Hematopoietic multipotent progenitor cell treated with erythropoietin and hydrocortisone succinate and interleukin-3 and kit ligand, for 8 days (in vitro differentiated cells): ENCODE measurements at regions not wholly inside any gene's neighbourhood (a gene's known extent, or its start where the extent isn't known, plus 50 kb on each side); places are given as distances from the start of the nearest gene placed in this dataset.
"Not testable (repeated sequence)": the region's sequence is repeated elsewhere in the genome, so short reads cannot be mapped to it uniquely, and the experiment has no call there.

Experiments
- DNase-seq: peaks from one replicate; pipeline ENCODE4 v3.0.0-alpha.2; 2015

DNA sequence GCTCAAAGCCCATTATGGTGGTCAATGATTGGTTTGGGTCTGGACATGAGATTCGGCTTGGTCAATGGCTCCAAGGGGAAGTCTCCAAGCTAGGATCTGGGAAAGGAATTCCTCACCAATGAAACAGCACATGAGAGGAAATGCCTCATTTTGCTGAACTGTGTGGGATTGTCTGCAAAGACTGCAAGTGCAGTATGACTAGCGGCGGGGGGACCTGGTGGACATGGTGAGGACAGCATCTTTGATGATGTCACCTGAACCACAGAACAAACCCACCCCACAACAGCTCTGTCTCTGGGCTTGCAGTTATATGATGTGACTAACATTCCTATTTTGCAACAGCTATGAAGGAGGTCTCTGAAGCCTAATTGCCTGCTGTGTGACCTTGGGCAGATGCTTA, 50.6 kb upstream of the NKD1 start:
- no peak for DNase-seq

DNA sequence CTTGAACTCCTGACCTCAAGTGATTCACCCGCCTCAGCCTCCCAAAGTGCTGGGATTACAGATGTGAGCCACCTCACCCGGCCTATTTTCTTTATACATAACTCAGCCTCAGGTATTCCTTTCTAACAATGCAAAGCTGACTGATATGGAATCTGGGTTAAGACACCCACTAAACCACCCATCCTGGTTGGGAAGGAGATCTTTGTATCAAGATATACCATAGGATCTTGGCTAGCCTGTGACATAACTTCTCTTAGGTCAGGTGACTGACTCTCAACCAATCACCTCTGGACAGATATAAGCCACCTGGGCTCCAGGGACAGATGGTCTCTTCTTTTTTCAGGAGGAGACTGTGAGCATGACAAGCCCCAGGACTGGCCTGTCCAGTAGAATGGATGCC, 51.2 kb upstream of the NKD1 start:
- DNase-seq, result no peak

DNA sequence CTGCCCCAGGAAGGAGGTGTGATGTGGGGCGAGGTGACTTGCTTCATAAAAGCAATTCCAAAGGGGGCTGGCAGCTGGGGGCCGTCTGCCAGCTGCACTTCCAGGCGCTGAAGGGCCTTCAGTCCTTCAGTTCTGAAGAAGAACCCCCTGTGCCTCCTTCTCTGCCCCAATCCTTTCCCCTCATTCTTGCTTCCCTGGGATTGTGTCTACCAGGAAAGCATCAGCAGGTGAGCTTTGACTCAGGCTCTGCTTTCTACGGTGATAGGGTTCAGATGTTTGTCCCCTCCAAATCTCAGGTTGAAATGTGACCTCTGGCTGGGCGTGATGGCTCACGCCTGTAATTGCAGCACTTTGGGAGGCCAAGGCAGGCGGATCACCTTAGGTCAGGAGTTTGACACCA, 52.5 kb upstream of the NKD1 start:
- DNase-seq, result no peak

DNA sequence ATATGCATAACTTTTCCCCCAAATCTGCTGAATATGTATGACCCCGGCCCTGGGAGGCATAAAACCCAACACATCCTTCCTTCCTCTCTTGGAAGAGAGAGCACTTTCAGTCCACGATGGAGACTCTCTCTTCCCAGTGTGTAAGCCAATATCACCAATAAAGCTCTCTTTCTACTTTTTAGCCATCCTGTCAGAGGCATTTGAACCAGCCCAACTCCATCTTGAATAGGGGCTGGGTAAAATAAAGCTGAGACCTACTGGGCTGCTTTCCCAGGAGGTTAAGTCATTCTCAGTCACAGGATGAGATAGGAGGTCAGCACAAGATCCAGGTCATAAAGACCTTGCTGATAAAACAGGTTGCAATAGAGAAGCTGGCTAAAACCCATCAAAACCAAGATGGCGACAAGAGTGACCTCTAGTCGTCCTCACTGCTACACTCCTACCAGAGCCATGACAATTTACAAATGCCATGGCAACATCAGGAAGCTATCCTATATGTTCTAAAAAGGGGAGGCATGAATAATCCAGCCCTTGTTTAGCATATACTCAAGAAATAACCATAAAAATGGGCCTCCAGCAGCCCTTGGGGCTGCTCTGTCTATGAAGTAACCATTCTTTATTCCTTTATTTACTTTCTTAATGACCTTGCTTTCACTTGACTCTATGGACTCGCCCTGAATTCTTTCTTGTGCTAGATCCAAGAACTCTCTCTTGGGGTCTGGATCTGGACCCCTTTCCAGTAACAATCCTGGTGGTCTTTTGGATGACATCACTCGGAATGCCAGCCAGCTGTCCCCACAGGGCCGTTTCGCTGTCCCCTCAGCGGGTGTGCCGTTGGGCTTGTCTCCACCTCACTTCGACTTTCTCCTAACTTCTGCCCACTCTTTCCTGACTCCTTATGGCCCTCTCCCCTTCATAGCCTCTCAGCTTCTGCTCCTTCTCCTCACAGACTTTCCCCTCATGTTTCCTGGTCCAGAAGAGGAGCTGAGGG, 53.4 kb upstream of the NKD1 start:
- no peak for DNase-seq

DNA sequence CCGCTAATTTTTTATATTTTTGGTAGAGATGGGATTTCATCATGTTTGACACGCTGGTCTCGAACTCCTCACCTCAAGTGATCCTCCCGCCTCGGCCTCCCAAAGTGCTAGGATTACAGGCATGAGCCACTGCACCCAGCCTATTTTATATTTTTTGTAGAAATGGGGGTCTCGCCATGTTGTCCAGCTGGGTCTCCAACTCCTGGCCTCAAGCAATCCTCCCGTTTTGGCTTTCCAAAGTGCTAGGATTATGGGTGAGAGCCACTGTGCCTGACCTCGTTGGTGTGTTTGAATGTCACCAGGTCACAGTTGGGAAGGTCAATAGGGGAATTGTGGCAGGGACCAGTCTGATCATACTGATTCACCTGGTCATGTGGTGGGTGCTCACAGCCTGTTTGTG, 56.7 kb upstream of the NKD1 start:
- DNase-seq, result no peak

DNA sequence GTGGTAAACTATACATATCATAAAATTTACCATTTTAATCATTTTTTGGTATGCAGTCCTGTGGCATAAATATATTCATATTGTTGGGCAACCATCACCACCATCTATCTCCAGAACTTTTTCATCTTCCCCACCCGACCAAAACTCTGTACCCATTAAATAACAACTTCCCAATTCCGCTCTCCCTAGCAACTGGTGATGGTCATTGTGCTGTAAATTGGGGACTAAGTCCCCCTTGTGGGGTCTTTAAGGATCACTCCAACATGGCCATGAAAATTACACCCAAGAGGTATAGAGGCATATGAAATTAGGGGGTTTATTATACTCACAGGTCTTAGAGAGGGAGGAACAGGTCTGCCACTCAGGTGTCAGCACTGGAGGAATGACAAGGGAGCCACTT, 57.4 kb upstream of the NKD1 start:
- no peak for DNase-seq

DNA sequence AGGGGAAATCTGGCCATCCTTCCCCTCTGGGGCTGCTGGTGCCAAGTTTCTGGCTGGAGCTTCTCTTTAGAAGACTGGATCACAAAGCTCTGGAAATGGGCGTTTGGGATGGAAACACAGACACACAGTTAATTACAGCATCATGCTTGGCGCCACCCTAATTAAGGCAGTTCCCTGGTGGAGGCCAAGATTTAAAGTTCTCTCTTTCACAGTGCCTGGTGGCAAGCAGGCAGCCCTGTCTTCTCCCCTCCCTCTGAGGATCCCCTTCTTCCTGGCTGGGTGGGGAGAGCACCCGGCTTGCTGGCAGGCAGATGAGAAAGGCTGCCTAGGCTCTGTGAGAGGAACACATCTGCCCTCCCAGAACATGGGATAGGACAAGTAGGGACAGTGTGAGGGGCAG, 59.0 kb upstream of the NKD1 start:
- DNase-seq, result no peak

DNA sequence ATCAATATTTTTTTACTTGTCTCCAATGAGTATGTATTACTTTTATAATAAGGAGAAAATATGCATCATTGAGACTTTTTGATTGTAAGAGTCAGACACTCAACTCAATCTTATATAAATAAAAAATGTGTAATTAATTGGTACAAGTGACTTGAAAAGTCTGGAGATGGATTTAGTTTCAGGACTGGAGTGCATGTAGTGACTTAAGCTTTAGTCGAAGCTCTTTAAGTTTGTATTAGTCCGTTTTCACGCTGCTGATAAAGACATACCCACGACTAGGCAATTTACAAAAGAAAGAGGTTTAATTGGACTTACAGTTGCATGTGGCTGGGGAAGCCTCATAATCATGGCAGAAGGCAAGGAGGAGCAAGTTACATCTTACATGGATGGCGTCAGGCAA, 60.7 kb upstream of the NKD1 start:
- DNase-seq, result no peak

DNA sequence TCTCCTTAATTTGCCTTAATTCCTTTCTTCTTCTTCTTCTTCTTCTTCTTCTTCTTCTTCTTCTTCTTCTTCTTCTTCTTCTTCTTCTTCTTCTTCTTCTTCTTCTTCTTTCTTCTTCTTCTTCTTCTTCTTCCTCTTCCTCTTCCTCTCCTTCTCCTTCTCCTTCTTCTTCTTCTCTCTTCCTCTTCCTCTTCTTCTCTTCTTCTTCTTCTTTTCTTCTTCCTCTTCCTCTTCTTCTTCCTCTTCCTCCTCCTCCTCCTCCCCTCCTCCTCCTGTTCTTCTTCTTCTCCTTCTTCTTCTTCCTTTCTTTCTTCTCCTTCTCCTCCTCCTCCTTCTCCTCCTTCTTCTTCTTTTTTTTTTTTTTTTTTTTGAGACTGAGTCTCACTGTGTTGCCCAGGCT, 62.0 kb upstream of the NKD1 start:
- not testable (repeated sequence) for DNase-seq

DNA sequence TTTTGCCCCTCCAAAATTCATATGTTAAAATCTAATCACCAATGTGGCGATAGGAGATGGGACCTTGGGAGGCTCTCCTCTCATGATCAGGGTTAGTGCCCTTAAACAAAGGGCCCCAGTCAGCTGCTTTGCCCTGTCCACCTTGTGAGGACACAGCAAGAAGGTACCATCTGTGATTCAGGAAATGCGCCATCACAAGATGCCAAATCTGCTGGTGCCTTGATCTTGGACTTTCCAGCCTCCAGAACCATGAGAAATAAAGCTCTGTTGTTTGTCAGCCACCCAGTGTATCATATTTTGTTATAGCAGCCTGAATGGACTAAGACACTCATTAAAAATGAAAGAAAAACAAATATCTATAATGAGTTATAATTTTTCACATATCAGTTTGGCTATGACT, 63.0 kb upstream of the NKD1 start:
- DNase-seq, result no peak

DNA sequence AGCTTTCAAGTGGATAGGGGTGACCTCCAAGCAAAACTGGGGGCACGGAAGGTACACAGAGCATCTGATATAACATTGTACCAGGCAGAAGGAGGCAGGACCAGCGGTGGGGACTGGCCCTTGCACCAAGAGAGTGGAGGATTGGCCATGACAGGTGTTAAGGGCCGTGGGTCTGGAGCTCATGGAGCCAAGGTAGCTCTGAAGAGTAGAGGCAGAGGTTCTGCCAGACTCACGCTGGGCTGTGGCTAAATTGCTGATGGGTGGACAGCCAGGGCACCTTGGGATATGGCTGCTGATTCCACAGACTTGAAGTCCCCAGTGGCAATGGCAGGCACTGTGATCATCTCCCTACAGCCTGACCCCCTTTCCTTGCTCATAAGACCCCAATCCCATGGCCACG, 65.9 kb upstream of the NKD1 start:
- no peak for DNase-seq

DNA sequence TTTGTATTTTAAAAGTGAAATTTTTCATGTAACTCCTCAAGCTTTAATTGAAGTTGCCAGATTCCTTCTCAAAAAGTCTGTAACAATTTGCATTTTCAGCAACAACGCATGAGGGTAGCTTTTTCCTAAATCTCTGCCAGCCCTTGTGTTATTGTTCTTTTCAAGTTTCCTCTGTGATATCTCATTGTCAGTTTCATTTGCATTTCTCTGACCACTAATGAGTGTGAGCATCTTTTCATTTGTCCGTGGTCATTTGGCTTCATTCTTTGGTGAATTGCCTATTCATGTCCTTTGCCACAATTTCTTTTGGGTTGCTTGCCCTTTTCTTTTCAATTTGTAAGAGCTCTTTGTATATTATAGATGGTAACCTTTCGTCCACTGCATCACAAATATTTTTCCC, 68.0 kb upstream of the NKD1 start:
- DNase-seq, result no peak

DNA sequence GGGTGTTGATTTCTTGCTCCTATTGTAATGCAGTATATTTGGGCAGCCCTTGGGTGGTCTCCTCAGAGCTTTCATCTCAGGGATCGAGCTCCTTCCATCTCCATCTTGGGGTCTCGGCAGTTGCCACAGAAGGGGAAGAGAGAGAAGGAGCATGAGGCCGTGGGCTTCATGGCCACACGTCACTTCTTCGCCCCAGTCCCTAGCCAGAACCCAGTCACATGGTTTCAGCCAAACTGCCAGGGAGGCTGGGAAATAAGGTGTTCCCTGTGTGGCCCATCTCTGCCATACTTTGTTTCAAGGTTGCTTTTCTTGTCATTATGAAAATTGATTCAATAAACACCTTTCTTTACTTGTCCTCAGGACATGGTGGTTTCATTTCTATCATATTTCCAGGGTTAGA, 68.4 kb upstream of the NKD1 start:
- DNase-seq, result no peak

DNA sequence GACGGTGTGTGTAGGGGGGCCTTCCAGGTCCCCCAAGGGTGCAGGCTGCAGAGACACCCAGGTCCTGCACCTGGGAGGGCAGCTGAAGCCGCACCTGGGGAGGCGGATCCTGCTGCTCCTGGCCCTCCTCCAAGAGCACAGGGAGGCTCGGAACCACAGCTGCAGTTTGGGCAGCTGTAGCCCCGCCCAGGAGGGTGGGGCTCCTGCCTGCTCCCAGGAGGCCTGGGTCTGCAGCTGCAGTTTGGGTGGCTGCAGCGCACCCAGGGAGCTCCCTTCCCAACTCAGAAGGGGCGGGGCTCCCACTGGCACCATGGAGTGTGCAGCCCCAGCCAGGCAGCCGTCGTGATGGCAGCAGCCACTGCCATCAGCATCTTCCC, 69.4 kb upstream of the NKD1 start:
- no peak for DNase-seq

DNA sequence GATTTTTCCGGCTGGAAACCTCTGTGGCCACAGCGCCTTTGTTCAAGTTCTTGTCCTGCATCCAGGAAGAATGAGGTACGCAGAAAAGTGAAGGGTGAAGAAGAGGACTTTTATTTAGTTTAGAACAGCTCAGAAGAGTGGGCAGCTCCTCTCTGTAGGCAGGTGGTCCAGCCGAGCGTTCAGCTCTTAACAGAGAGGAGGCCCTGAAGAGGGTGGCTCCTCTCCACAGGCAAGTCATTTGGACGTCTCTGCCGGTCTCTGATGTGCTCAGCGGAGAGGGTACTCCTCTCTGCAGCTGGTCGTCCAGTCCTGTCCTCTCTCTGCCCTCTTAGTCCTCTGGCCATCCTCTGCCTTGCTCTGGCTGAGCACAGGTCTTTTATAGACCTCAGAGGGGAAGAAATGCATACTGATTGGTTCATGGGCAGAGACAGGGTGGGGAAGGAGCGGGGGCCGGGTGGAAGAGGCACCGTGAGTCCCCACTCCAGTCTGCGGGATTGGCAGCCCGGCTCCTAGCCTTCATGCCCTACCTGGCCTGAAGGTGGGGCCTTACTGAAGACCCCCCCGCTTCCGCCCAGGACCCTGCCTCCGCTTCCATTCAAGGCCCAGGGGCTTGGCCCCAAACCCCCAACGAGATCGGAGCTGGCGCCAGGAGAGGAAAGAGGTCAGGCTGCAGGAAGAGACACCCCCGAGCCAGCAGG, 70.0 kb upstream of the NKD1 start:
- DNase-seq, result no peak

DNA sequence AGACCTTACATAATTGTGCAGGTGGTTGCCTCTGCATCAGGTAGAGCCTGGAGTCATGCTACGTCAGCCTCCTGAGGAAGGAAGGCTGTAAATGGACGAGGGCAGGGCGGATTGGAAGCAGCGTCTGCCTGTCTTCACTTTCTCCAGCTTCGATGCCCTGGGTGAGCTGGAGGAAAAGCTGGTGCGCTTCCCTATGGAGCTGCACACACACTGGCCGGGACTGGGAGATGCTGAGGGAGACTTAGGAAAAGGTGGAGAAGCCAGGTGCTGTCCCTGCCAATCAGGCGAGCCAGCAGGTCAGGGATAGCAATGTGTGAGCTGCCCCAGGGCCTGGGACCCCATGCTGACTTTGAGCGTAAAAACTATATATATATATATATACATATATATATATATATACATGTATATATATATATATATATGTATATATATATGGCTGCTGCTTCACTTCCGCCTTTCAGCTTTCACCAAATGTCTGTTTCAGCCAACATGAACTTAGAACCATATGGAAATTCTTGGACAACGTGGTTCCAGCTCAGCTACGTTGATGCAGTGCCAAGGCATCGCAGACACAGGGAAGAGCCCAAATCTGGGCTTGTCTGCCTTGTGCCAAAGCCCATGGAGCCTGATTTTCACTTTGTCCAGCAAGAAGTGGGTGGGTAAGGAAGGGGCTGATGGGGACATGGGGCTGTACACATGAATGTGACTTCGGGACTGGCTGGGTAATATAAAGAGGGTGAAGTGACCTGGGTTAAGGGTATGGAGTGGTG, 71.5 kb upstream of the NKD1 start:
- no peak for DNase-seq

DNA sequence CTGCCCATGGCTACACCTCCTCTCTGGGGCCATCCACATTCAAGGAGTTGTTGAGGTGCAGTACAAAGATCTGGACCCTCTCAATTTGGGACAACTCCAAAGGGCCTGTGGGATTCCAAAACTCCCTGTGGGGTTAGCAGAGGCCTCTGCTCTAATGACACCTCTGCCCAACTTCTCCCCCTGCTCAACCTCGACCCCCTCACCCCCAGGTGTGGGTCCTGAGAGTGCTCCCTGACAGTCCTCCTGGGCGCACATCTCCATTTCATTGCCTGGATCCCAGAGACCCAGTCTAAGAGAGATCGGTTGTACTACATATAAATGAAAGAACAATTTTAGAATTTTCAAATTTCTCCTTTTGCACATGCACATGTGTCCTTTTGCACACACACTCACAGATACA, 73.0 kb upstream of the NKD1 start:
- no peak for DNase-seq

DNA sequence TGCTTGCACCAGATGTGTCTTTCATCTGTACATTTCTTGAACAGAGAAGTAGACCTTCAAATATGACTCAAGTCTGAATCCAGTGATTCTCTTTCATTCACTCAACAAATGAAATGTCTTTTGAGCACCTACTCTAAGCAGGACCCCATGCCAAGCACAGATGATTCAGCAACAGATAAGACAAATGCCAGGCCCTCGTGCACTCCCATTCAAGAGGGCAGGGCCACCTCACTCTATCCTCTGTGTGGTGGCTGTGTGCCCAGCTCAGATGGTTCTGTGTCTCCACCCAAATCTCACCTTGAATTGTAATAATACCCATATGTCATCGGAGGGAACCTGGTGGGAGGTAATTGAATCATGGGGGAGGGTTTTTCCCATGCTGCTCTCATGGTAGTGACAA, 74.1 kb upstream of the NKD1 start:
- DNase-seq, result peak; percentile 51

DNA sequence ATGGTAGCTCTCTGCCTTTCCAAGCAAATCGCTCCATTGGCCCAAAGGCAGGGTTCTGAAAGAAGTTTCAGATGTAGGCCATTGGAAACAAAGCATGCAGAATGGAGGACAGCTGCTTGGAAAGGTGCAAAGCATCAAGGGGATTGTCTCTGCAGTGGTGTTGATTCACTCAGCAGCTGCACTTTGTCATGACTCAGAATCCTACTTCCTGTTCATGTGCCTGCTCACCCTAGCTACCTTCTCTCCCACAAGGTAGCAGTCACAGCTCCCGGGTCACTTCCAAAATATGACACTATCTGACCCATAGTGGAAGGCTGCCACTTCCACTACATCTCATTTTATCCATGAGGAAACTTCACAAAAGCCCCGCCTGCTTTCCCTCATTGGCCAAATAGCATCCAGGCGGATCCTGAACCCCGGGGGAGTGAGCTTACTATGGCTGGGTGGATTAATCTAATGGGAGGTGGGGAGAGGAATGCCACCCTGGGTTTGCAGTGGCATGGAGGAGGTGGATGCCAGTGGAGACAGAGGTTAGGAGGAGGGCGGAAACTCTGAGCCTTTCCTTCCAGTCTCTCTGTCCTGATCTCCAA, 74.7 kb upstream of the NKD1 start:
- no peak for DNase-seq

DNA sequence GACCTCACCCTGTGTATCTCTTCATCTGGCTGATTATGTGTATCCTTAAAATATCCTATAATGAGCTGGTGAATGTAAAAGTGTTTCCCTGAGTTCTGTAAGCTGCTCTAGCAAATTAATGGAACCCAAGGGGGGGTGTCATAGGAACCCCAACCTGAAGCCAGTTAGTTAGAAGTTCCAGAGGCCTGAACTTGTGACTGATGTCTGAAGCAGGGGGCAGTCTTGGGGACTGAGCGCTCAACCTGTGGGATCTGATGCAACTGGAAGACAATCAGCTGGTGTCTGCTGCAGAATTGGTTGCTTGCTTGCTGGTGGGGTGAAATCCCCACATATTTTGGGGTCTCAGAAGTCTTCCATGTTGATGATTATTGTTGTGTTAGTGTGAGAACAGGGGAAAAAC, 75.7 kb upstream of the NKD1 start:
- no peak for DNase-seq

DNA sequence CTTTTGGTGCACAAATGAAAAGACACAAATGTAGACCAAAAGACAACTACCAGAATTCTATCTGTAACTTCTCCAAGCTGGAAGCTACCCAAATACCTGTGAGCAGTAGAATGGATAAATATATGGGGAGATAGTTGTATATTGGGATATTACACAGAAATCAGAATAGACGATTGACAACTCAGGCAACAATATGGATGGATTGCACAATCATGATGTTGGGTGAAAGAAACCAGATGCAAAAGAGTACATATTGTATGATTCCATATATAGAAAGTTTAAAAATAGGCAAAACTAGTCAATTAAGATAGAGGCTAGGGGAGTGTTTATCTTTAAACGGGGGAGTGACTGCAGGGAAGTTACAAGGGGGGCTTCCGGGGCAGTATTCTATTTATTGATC, 77.5 kb upstream of the NKD1 start:
- DNase-seq, result no peak

DNA sequence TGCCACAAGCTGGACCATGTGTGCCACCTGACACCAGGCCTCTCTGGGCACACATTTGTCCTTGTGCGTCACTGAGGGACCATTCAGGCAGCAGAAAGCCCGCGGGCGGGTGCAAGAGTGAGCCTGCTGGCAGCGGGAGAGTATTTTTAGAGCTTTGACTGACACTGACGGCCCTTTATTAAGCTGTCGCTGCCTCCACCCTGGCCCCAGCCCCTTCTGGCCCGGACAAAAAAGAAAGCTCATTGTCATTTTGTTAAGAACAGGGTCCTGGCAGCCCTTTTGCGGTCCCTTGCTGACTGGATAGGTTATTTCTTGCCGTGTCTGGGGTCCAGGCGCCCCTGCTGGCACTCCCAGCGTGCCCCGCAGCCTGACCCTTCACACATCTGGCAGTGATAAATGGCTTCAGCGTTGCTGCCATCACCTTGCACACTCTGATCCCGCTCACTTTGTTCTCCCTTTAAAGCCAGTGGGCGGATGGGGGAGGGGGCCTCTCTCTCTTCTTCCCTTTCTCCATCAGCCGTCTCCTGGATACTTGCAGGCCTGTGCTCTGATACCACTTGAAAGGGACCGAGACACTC, 78.4 kb upstream of the NKD1 start:
- no peak for DNase-seq
